COLO668 (cell line): ENCODE measurements at regions not wholly inside any gene's neighbourhood (a gene's known extent, or its start where the extent isn't known, plus 50 kb on each side); places are given as distances from the start of the nearest gene placed in this dataset.

Experiments used
- DNase-seq: peaks from one replicate; lab custom pipeline; 2025; ENCODE audit not compliant: unreplicated experiment; lab: John Stamatoyannopoulos, UW

DNA sequence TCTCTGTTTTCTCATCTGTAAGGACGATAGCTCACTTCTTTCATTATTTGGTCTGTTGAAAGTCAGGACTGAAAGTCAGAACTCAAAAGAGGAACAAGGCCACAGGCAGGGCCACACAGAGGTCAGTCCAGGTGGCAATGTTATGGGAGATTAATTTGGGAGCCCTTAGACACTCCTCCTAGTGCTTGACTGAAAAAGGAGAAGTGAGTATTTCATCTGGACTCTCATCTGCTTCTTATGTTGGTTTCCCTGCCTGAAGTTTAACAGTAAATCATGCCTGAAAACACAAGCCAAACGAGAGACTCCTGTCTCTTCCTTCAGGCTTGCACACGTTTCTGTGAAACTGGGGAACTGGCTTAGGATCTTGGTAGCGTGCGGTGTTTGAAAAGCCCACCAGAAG, 248.5 kb downstream of the BUB3 start:
- no peak for DNase-seq

DNA sequence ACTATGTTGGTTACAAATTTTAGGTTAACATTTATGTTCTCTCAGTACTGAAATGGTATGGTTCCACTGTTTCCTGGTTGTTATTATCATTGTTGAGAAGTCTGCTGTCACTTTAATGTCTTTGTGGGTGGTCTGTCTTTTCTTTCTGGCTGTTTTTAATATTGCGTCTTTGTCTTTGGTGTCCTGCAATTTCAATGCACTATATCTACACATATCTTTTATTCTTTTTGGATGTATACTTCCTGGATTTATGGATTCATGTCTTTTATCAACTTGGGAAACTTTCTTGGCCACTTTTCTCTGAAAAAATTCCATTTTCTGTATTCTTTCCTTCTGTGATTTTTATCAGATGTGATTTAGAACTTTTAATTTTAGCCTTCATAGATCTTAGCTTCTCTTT, 250.2 kb downstream of the BUB3 start:
- DNase-seq = no peak

GRCh38 chr10:123408660-123409059, 254.5 kb downstream of the BUB3 start:
- DNase-seq = no peak

DNA sequence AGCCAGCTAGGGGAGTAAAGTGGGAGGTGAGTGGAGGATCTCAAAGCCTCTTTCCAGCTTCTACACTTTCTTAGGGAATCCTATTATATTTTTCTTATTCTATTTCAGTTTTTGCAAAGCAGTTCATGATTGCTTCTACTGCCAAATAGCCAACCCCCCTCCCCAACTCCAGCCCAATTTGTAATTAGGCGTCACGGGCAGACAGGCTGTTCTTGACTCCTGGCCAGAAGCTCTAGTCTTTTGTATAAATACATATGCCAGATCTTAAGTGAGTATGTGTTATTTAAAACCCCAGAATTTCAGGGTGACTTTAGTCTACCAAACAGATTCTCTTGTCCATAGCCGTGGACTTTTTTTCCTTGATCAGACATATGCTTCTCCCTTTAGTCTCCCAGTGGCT, 255.2 kb downstream of the BUB3 start:
- no peak for DNase-seq

DNA sequence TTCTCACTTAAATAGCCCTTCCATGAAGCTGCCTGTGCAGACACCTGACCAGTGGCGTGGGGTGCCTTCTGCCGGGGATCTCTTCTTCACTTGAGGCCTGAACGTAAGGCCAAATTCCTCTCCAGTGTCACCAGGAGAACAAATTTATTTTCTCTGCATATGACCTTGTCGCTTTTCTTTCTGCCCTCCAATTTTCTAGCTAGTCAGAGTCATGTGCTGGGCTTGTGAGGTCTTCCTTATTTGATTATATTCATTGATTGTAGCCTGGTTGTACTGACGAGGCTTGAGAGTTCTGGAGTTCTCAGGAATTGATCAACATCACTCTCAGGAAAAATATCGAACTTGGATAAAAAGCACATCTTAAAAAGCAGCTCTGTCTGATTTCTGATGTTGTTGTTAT, 255.7 kb downstream of the BUB3 start:
- no peak for DNase-seq

GRCh38 chr10:123413353-123413752, 252.8 kb upstream of the GPR26 start:
- no peak for DNase-seq

- no peak for DNase-seq
Measured at GRCh38 chr10:123415523-123415922, 250.6 kb upstream of the GPR26 start.

DNA sequence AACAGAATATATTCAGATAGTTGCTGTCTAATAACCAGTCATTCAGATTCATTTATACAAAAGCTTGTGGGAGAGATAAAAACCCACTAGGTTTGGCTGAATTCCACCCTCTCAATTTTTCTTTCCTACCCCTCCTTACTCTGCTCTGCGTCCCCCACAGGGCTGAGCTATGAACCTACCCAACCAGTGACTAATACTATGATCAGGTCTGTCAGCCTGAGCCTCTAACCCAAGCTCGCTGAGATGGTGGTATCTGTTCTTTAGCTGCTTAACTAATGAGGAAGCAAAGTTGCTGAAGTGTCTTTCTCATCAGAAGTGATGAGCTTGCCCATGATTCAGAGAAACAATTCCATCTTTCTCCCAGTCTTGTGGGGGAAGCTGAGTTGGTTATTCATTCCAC, 248.7 kb upstream of the GPR26 start:
- no peak for DNase-seq

GRCh38 chr10:123421461-123421860, 244.7 kb upstream of the GPR26 start:
- DNase-seq = no peak

- no peak for DNase-seq
Measured at GRCh38 chr10:123422261-123422660, 243.9 kb upstream of the GPR26 start.

DNA sequence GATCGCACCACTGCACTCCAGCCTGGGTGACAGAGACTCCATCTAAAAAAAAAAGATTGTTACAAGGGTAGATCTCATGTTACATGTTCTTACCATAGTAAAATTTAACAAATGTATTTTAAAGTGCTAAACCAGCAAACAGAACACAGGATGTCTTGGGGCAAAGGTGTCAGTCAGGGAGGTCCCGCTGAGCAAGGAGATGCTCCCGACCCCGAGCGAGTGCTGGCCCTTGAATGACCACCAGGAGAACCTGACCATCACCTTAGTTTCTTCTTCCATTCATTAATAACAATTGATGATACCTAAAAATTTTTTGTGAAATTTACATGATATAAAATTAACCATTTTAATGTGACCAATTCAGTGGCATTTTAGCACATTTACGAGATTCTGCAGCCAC, 241.6 kb upstream of the GPR26 start:
- DNase-seq = no peak

GRCh38 chr10:123425680-123426079, 240.5 kb upstream of the GPR26 start:
- DNase-seq = no peak

- no peak for DNase-seq
Measured at GRCh38 chr10:123427165-123427786, 238.9 kb upstream of the GPR26 start.

DNA sequence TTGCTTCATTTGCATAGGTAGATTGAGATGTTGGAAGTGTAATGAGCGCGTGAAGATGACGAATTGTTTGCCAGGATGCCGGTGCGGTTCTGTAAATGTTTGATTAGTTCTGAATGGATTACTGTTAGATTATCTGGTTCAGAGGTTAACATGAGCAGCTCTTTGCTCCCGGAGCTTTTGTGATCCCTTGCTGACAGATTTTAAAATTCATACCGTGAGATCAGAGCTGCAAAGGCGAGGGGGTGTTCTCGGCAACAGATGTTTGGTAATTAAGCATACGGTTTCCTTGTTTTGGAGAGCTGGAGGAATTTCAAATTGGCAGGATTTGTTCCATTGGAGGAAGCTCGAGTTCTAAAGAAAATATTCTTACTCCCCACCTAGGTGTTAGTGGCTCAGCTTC, 237.8 kb upstream of the GPR26 start:
- DNase-seq = no peak

- no peak for DNase-seq
Measured at GRCh38 chr10:123429706-123430221, 236.4 kb upstream of the GPR26 start.

- DNase-seq = no peak
Measured at GRCh38 chr10:123433539-123433938, 232.6 kb upstream of the GPR26 start.

DNA sequence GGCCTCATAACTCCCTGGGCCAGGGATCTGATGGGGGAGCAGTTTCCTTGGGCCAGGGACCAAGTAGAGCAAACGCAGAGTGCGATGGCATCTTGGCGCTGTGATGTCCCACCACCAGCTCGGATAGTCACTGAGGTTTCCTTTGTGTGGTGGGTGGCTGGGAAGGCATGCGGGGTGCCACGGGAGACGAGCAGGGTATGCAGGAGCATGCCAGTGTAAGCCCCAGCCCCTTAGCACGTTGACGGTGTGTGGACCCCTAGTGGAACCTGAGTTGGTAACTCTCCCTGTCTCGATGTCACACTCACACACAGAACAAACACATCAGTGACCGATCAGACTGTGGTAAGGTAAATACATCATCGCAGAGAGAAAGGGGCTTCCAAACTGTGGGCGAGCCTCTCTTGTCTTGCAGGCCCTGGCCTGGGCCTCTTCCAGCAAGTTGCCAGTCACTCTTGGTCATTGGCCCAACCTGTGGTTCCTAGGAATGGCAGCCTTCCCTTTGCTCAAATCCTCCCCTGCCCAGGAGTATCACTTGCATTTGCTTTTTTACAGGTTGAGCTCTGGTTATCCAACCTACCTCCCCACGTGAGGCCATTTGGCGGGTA, 231.6 kb upstream of the GPR26 start:
- DNase-seq = no peak

- no peak for DNase-seq
Measured at GRCh38 chr10:123442901-123443300, 223.3 kb upstream of the GPR26 start.

- DNase-seq = no peak
Measured at GRCh38 chr10:123443924-123444323, 222.2 kb upstream of the GPR26 start.

DNA sequence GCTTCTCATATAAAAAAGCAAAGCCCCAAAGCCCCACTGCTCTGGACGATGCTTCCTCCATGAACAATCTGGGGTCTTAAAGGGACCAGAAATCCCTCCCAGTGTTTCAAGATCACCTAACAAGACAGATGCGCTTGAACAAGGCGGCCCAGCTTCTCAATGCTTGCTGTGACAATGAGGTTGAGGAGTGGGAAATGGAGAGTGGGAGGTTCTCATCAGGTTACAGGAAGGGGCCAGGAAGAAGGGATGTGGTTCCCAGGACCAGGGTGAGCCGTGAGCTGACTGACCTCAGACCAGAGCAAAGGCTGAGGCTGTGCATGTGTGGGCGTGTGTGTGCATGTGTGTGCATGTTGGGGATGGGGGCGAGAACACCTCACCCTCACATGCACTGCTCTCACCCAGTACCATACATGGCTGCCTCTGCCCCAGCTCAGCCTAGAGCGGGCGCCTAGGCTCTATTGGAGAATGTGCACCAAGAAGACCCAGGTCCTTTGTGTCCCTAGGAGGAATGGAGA, 220.8 kb upstream of the GPR26 start:
- DNase-seq = no peak

GRCh38 chr10:123446449-123447156, 219.6 kb upstream of the GPR26 start:
- DNase-seq = no peak
